RKO (cell line): ENCODE measurements at regions not wholly inside any gene's neighbourhood (a gene's known extent, or its start where the extent isn't known, plus 50 kb on each side); places are given as distances from the start of the nearest gene placed in this dataset.
A peak's percentile ranks its signal among the peaks of the same experiment; 100 is the strongest.
"Not testable (repeated sequence)": the region's sequence is repeated elsewhere in the genome, so short reads cannot be mapped to it uniquely, and the experiment has no call there.

Source experiments
- DNase-seq: peaks from one replicate; pipeline ENCODE4 v3.0.0-alpha.2; 2016; ENCODE audit warnings: low spot score

DNA sequence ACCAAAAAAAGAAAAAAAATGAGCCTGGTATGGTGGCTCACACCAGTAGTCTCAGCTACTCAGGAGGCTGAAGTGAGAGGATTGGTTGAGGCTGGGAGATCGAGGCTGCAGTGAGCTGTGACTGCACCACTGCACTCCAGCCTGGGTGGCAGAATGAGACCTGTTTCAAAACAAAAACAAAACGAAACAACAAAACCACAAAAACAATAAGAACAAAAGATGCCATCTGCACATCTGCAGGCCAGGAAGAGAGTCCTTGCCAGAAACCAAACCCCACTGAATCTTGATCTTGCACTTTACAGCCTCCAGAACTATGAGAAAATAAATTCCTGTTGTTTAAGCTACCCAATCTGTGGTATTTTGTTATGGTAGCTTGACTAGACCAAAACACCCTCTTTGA is 207.7 kb downstream of the YTHDC2 start:
- no peak for DNase-seq

DNA sequence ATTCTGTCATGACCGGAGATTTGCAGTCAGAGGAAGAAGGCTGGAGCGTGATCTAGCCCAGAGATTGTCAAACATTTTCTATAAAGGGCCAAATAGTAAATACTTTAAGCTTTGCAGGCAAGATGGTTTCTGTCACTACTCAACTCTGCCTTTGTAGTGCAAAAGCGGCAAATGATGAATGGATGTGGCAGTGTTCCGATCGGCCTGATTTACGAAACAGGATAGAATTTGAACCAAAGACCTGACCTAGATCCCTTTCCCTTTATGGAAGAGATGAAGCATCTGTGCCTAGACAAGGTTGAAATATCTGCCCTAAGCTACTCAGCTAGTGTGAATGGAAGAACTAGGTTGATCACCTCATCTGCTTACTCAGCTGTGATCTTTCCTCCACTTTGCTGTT is 209.5 kb downstream of the YTHDC2 start:
- DNase-seq = no peak

DNA sequence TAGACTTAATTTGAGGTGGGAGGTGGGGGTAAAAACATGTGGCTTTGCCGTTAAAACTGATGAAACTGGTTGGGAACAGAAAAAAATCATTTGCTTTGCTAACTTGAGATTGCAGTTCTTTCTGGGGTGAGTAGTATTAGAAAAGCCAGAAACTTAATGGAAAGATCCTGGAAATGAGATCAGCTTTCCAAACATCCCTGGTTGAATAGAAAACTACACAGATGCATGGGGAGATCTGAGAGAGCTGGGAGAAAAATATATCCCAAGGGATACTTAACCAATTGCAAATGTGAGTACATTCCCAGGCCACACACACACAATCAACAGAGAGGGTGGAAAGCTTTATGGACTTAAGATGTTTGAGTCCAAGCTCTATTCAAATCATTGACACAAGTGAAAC is 222.3 kb downstream of the YTHDC2 start:
- no peak for DNase-seq

DNA sequence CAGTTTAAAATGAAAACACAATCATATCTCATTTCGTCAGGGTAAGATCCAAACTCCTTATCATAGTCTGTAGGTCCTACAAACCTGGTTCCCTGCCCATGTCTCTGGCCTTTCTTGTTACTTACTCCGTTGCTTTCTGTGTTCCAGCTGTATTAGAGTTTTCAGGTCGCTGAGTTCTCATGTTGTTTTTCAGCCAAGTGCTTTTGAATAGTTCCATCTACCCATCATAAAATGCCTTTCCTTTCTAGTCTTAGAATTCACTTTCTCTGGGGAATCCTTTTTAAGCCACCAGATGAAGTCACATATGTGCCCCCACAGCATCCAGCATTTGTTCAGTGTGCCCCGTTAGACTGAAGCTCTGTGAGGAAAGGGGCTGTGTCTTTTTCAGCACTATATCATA is 228.7 kb downstream of the YTHDC2 start:
- DNase-seq = no peak

DNA sequence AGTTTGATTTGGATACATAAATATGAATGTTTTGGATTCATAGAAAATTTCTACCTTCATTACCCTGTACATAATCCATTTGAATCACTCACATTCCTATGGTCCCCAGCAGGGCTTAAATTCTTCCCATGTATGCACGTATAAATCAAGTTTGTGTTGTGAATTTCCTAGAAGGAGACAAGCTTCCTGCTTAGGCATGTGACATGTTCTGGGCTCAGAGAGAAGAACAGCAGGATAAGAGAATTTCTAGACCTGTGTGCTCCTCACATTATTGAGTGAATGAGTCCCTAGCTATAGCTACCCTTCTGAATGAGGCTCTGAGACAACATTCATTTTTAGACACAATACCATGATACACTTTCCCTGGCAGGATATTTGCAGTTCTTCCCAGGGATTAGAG is 229.1 kb downstream of the YTHDC2 start:
- no peak for DNase-seq

DNA sequence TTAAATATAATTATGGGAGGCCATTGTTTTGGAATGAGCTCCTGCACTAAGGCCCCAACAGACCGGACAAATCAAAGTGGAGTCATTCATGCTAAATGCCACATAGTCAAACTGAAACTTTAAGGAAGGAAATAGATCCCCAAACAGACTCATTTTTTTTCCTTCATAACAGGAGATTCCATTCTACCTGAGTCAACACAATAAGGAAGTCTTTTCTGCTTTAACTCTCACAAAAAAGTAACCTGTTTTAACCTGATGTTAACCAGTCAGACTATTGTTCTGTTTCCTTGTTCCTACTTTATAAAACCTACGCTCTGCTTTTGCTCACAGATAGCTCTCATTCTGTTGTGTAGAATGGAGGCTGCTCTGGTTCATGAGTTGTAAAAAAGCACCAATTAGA is 234.9 kb downstream of the YTHDC2 start:
- no peak for DNase-seq

DNA sequence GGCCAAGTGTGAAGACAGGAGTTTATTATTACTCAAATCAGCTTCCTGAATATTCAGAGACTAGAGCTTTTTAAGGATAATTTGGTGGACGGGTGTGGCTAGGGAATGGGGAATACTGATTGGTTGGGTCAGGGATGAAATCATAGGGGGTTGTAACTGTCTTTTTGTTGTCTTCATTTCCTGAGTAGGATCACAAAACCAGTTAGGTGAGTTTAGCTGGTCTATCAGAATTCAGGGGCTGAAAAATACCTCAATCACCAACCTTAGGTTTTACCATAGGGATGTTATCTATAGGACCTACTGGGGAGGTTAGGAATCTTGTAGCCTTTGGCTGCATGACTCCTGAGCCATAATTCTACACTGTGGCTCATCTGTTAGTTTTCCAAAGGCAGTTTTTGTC is 235.8 kb downstream of the YTHDC2 start:
- no peak for DNase-seq

DNA sequence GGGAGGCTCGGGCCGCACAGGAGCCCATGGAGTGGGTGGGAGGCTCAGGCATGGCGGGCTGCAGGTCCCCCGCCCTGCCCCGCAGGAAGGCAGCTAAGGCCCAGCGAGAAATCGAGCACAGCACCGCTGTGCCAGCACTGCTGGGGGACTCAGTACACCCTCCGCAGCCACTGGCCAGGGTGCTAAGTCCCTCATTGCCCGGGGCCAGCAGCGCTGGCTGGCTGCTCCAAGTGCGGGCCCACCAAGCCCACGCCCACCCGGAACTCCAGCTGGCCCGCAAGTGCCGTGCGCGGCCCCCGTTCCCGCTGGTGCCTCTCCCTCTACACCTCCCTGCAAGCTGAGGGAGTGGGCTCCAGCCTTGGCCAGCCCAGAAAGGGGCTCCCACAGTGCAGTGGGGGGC is 239.7 kb downstream of the YTHDC2 start:
- not testable (repeated sequence) for DNase-seq

DNA sequence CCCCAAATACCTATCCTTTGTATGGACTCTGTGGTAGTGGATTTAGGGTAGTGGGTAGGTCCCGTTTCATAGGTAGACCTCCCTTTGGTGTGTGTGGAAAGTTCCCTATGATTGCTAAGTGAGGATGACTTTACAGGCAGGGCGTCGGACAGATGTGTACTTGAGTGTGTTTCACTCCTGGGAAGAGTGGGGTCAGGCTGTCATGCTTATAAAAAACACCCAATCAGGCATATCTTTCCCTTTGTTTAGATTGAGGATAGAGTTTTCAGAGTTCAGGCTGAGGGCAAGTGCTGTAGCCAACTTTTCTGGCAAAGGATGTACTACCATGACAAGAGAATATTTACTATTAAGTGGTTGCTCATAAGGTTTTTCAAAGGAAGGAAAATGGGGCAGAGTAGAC is 242.0 kb downstream of the YTHDC2 start:
- DNase-seq = no peak

DNA sequence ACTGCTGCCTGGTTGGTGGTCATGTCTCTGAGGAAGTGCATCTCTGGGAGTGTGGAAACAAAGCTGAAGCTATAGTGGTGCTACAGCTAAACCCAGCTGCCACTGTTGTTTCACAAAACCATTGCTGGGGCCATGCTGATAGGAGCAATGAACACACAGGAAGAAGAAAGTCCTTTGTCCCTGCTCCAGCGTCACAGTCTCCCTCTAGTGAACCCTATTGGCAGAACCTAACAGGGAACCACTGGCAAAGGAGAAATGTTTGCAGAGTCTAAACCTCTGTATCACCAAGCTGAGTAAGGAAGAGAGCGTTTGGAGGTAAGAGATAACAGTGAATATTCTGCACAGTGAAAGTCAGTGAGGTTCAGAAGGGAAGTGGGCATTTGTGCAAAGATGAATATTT is 244.0 kb downstream of the YTHDC2 start:
- no peak for DNase-seq

DNA sequence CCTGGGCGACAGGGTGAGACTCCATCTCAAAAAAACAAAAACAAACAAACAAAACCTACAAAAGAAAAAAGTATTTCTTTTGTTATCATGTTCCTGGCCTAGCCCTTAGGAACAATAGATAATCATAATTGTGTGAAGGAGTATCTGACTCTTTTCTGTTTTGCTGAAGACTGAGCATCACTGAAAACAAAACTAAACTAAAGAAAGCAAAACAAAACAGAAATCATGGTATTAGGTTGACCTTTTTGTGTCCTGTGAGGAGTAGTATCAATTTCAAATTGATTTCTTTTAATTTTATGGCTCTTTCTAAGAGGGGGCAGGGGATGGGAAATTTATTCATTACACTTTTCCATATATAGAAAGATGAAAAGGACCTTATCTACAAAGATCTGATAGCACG is 246.0 kb downstream of the YTHDC2 start:
- no peak for DNase-seq

DNA sequence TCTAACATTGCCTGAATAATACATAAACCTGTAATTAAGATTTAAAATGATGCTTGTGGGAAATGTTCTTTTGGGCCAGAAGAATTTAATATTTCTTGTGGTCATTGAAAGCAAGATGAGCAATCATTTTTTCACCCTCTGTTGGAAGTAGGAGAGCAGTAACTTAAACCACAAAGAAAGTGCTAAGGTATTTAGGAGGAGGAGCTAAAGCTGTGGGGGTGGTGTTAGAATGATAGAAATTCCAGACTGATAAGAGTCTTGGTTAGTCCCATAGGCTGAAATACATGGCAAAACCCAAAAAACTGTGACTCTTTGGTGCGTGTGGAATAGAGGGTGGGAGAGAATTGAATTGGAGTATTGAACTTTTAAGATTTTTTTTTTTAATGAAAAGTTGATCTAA is 247.0 kb downstream of the YTHDC2 start:
- DNase-seq = no peak

DNA sequence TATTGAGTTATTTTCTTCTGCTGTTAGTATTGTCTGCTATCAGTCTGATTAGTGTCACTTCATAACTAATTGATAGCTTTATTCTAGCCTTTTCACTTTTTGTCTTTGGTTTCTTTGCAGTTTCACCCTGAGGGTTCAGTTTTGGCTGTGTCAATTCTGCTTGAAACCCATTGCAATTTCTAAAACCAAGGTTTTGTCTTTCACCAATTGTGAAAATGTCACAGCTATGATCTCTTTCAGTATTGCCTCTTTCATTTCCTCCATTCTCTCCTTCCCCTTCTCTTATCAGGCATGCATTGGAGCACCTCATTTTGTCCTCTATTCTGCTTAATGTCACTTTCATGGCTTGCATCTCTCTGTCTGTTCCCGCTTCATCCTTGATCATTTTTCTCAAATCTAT is 248.1 kb downstream of the YTHDC2 start:
- DNase-seq = no peak

DNA sequence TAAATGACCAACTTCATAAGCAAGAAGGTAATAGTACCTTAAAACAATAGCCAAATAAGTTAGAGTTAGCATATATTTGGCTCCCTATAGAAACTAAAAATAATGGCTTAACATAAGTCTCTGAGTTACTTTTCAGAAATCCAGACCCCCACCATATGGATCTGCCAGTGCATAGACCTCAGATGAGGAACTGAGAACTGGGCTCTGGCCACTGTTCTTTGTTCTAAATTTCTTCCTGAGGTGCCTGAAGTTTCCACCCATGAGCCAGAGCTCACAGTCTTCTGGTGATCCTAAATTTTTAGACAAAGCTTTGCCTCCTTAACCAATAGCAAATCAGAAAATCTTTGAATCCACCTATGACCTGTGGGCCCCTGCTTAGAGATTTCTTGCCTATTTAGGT is 250.9 kb downstream of the YTHDC2 start:
- DNase-seq = no peak

DNA sequence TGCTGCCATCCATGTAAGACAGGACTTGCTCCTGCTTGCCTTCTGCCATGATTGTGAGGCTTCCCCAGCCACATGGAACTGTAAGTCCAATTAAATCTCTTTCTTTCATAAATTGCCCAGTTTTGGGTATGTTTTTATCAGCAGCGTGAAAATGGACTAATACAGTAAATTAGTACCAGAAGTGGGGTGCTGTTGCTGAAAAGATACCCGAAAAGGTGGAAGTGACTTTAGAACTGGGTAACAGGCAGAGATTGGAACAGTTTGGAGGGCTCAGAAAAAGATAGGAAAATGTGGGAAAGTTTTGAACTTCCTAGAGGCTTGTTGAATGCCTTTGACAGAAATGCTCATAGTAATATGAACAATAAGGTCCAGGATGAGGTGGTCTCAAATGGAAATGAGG is 253.3 kb downstream of the YTHDC2 start:
- DNase-seq = not testable (repeated sequence)

DNA sequence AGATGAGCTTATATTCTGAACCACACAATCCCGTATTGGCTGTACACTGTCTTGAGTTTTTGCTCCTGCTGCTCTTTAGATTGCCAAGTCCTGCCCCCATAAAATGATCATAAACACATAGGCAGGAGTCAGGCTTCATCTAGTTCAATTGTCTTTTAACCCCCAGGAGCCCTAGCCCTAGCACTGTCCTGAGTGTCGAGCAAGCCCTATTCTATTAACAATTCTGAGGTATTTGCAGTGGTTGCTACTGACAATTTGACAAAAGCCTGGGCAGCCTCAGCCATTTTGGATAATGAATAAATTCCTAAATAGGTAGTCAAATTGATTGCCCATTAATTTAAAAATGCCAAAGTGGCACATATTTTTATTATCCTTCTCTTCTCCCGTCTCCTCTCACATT is 257.2 kb downstream of the YTHDC2 start:
- DNase-seq = no peak

DNA sequence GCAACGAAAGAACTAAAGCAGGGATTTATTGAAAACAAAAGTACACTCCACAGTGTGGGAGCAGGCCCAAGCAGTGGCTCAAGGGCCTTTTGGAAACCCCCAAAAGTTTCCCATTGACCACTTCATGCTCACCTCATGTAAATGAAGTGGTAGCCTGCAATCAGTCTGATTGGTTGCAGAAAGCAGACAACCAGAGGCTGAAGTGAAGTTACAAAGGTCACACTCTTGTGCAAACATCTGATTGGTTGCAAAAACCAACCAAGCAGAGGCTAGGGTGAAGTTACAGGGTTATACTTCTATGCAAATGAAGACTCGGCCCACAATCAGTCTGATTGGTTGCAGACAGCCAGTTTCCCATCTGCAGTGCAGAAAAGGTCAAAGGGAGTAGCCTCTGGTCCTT is 258.0 kb downstream of the YTHDC2 start:
- DNase-seq = no peak

DNA sequence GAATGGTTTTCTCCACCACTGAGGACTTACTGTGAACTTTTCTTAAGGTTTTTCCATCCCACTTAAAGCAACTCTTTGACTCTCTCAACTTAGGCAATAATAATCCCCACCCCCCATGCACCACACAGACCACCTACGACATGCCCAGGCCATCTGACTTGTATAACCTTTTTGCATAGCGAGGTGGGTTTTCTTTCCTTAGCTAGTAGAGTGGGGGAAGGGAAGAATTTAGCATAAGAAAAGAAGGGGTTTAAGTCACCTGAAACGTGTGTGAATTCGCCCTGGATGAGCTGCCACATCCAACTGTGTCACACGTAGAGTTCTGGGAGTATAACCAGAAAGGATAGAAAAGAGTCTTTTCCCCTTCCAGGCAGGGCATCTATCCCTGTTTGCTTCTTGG is 262.7 kb downstream of the YTHDC2 start:
- DNase-seq = no peak

DNA sequence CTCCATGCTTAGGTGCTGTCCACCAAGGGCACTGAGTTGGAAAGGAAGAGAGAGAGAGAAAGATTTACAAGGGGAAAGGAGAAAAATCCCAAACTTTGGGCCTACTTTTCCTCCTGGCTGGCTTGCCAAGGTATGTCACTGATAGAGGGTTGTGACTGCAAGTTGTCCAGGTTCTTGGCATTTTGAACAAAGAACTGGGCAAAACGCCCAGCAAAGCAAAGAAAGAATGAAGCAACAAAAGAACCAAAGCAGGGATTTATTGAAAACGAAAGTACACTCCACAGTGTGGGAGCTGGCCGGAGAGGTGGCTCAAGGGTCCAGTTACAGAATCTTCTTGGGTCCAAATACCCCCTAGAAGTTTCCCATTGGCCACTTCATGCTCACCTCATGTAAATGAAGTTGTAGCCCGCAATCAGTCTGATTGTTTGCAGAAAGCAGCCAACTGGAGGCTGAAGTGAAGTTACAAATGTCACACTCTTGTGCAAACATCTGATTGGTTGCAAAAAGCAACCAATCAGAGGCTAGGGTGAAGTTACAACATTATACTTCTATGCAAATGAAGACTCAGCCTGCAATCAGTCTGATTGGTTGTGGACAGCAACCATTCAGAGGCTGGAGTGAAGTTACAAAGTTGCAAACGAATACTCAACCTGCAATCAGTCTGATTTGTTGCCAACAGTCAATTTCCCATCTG is 263.5 kb downstream of the YTHDC2 start:
- peak; percentile 1 for DNase-seq

DNA sequence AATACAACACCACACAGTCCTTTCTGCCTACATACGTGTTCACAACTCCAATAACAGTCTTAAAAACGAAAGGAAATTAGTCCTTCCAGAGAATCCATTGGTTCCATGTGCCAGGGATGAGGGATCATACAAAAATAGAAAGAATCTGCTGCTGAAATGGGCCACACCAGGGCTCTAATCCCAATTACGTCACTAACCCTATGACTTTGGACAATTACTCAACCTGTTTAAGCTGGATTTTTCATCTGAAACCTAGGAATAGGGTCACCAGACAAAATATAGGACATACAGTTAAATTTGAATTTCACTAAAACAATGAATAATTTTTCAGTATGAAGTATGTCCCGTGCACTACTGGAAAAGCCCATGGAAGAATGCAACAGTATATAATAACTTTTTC is 264.7 kb downstream of the YTHDC2 start:
- DNase-seq = no peak

DNA sequence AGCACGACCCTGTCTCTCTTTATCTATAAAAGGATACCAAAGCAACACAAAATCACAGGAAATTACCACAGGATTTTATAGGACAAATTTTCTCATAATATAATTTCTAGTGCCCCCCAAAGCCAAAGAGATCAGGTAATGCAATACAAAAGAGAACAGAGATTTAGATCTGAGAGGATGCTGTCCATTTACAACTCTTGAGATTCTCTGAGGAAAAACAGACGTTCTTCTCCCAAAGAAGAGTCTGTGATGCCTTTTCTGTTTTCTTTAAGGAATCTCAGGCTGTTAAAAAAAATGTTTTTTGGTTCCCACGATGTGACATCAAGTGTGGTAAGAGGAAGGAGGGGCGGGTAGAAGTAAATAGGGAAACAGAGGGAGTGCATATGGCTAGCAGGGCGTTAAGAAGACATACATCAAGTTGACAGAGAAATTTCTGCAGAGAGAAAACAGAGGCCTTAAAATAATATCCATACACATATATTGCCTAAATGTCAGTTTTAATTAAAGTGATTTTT is 274.7 kb downstream of the YTHDC2 start:
- no peak for DNase-seq

DNA sequence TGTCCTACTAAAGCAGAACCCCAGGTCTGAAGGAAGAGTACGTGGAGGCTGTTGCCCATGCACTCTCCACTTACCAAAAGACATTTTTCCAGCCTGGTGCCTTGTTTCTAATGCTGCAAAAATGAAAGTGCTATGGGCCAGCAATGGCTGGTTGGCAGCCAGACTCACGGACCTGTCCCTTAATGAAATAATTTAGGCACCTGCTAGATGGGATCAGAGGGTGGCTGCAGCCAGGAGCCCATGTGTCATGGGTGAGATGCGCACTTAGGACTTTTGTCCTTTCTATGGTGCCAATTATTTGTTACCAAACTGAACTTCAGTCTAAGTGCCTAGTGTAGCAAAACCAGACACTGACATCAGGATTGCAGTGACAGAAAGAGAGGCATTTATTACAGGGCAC is 276.3 kb downstream of the YTHDC2 start:
- DNase-seq = no peak

DNA sequence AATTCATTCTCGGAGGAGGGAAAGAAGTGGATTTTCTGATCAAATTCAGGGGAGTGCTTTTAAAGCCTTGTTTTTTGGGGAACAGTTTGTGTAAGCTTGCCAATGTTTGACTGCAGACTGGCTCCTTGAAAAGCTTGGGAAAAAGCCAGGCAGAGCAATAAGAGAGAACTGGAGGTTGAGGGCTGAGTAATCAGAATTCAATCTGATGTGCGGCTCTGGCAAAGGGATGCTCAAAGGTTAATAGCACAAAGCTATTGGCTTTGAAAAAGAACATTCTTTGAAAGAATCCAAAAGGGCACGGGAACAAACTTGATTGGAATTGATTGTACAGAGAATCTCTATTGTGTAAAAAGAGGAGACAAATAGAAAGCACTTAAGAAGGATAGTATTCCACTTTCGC is 279.3 kb downstream of the YTHDC2 start:
- no peak for DNase-seq

DNA sequence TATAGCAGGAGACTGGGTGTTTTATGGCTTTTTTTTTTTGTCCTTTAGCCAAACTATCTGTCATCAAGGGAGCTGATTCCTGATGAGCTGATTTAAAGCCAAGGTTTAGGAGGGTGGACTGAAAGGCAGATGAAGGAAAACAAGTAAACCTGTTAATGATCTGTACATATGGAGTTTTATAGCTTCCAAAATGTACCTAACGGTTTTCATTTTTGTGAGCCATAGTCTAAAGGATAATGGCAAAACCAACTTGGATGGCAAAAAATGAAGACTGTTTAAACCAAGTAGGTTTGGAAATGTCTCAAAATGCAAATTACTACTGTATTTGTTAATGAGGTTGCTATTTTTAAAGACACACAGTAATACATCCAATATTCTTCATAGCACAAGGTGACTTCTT is 281.5 kb downstream of the YTHDC2 start:
- no peak for DNase-seq

DNA sequence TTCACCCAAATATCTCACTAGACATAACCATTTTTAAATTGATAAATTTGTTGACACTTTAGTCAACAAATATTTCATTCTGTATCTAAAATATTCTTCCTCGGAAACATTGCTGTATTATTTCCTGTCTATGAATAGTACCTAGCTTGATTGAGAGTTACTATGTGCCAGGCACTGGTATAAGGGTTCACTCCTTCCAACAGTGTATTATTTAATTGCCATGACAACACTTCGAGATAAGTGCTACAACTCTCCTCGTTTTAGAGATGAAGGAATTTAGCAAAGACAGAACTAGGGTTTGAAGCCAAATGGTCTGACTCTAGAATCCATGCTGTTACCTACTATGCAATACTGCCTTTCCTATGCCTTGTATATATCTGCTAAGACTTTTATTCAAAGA is 287.2 kb downstream of the YTHDC2 start:
- no peak for DNase-seq
